ENCODE measurements at regions not wholly inside any gene's neighbourhood (a gene's known extent, or its start where the extent isn't known, plus 50 kb on each side); places are given as distances from the start of the nearest gene placed in this dataset.

- H3K4me3 ChIP-seq (replicated peaks in 1 of 3; ENCODE audit: insufficient read depth in 1 of 3, low read depth in 1 of 3, low read length in 3 of 3) = no peak overlapping the region
- H3K4me2 ChIP-seq (ENCODE audit: insufficient read depth, low read length) = no peak overlapping the region
- H3K27me3 ChIP-seq (ENCODE audit: control insufficient read depth in 2 of 2, insufficient read depth in 2 of 2, low read length in 2 of 2) = no peaks in the 10 kb centered on the region
- dilution Hi-C loops (cut with MboI; ENCODE audit: extremely low pct_ligation_motif_present, low sequenced_read_pairs) = no loop called here
- CTCF ChIA-PET = no interaction called here
- no TSS peak for BruUV-seq (replicated peaks)
- no peak for DNase-seq (ENCODE audit: low read depth, low spot score)
- H3K9me1 ChIP-seq (replicated peaks; ENCODE audit: control insufficient read depth, extremely low read depth, insufficient read depth, low read length) = no peaks in the 10 kb centered on the region
- H2AFZ ChIP-seq (ENCODE audit: low read depth, low read length) = no peak overlapping the region
- H3K27ac ChIP-seq (ENCODE audit: insufficient read depth, low read depth, low read length) = no peak overlapping the region
- POLR2A ChIA-PET = no interaction called here
- intact Hi-C loops (cut with micrococcal nuclease) = no loop called here
- no peak for TF ChIP-seq MYC (IDR thresholded peaks at IDR 0.05; ENCODE audit: low read depth, low read length)
- TF ChIP-seq FOS (IDR thresholded peaks at IDR 0.05; ENCODE audit: borderline replicate concordance, insufficient read depth, low read length) = no peak
- TF ChIP-seq CTCF (IDR thresholded peaks at IDR 0.05; ENCODE audit: extremely low read depth in 1 of 2, insufficient read depth in 1 of 2, low read depth in 1 of 2, low read length in 2 of 2) = no peak
- no peak for TF ChIP-seq JUN (IDR thresholded peaks at IDR 0.05; ENCODE audit: borderline replicate concordance, insufficient read depth, insufficient read length, low read depth)
- no peak for TF ChIP-seq POLR2A (IDR thresholded peaks at IDR 0.05; ENCODE audit: low read depth, low read length)
- no peak for TF ChIP-seq POLR2AphosphoS5 (IDR thresholded peaks at IDR 0.05; ENCODE audit: insufficient read depth, low read depth, low read length)
- no peak for TF ChIP-seq GATA2 (IDR thresholded peaks at IDR 0.05; ENCODE audit: insufficient read depth, insufficient read length, low read depth, low read length)
- no peaks in the 10 kb centered on the region for H4K20me1 ChIP-seq (replicated peaks; ENCODE audit: control insufficient read depth, extremely low read depth, insufficient read depth, low read length)
- peaks cover 6% of the 10 kb centered on the region for H3K9me3 ChIP-seq (replicated peaks; ENCODE audit: control insufficient read depth, insufficient read depth, low read length)
- H3K4me1 ChIP-seq (ENCODE audit: control insufficient read depth, extremely low read depth, insufficient read depth, low read length) = no peaks in the 10 kb centered on the region
- no peaks in the 10 kb centered on the region for H3K79me2 ChIP-seq (ENCODE audit: control insufficient read depth, insufficient read depth, low read length)
- H3K36me3 ChIP-seq (ENCODE audit: control insufficient read depth in 2 of 2, extremely low read depth in 1 of 2, insufficient read depth in 2 of 2, low read length in 2 of 2) = no peaks in the 10 kb centered on the region
- no peak overlapping the region for H3K9ac ChIP-seq (replicated peaks; ENCODE audit: extremely low read depth, insufficient read depth, low read length)
- FAIRE-seq = no peak
Observed at GRCh38 chr16:13569986-13570385, 350.0 kb upstream of the ERCC4 start.

- H3K4me3 ChIP-seq (replicated peaks in 1 of 3; ENCODE audit: insufficient read depth in 1 of 3, low read depth in 1 of 3, low read length in 3 of 3) = no peak overlapping the region
- FAIRE-seq (no peak), DNase-seq (ENCODE audit: low read depth, low spot score) (no peak)
- H3K36me3 ChIP-seq (ENCODE audit: control insufficient read depth in 2 of 2, extremely low read depth in 1 of 2, insufficient read depth in 2 of 2, low read length in 2 of 2) = no peaks in the 10 kb centered on the region
- H2AFZ ChIP-seq (ENCODE audit: low read depth, low read length) = no peak overlapping the region
- H3K9me1 ChIP-seq (replicated peaks; ENCODE audit: control insufficient read depth, extremely low read depth, insufficient read depth, low read length) = no peaks in the 10 kb centered on the region
- CTCF ChIA-PET = no interaction called here
- no peak overlapping the region for H3K4me2 ChIP-seq (ENCODE audit: insufficient read depth, low read length)
- H3K27ac ChIP-seq (ENCODE audit: insufficient read depth, low read depth, low read length) = no peak overlapping the region
- TF ChIP-seq EZH2 (IDR thresholded peaks at IDR 0.05; ENCODE audit: borderline replicate concordance, low read depth, low read length, severe bottlenecking) = no peak
- no peak for TF ChIP-seq MAX (IDR thresholded peaks at IDR 0.05; ENCODE audit: insufficient read depth, insufficient read length)
- TF ChIP-seq MYC (IDR thresholded peaks at IDR 0.05; ENCODE audit: low read depth, low read length) = no peak
- TF ChIP-seq POLR2AphosphoS5 (IDR thresholded peaks at IDR 0.05; ENCODE audit: insufficient read depth, low read depth, low read length) = no peak
- no peak for TF ChIP-seq GATA2 (IDR thresholded peaks at IDR 0.05; ENCODE audit: insufficient read depth, insufficient read length, low read depth, low read length)
- TF ChIP-seq CTCF (IDR thresholded peaks at IDR 0.05; ENCODE audit: extremely low read depth in 1 of 2, insufficient read depth in 1 of 2, low read depth in 1 of 2, low read length in 2 of 2) = no peak
- no peak for TF ChIP-seq JUN (IDR thresholded peaks at IDR 0.05; ENCODE audit: borderline replicate concordance, insufficient read depth, insufficient read length, low read depth)
- no peak for TF ChIP-seq FOS (IDR thresholded peaks at IDR 0.05; ENCODE audit: borderline replicate concordance, insufficient read depth, low read length)
- TF ChIP-seq POLR2A (IDR thresholded peaks at IDR 0.05; ENCODE audit: low read depth, low read length) = no peak
- no TSS peak for BruUV-seq (replicated peaks)
- dilution Hi-C loops (cut with MboI; ENCODE audit: extremely low pct_ligation_motif_present, low sequenced_read_pairs) (no loop called here), intact Hi-C loops (cut with micrococcal nuclease) (no loop called here)
- H4K20me1 ChIP-seq (replicated peaks; ENCODE audit: control insufficient read depth, extremely low read depth, insufficient read depth, low read length) = no peaks in the 10 kb centered on the region
- H3K9ac ChIP-seq (replicated peaks; ENCODE audit: extremely low read depth, insufficient read depth, low read length) = no peak overlapping the region
- no peaks in the 10 kb centered on the region for H3K27me3 ChIP-seq (ENCODE audit: control insufficient read depth in 2 of 2, insufficient read depth in 2 of 2, low read length in 2 of 2)
- peaks cover 6% of the 10 kb centered on the region for H3K9me3 ChIP-seq (replicated peaks; ENCODE audit: control insufficient read depth, insufficient read depth, low read length)
- POLR2A ChIA-PET = no interaction called here
- no peaks in the 10 kb centered on the region for H3K4me1 ChIP-seq (ENCODE audit: control insufficient read depth, extremely low read depth, insufficient read depth, low read length)
- H3K79me2 ChIP-seq (ENCODE audit: control insufficient read depth, insufficient read depth, low read length) = no peaks in the 10 kb centered on the region
Observed at GRCh38 chr16:13571036-13571435, 348.9 kb upstream of the ERCC4 start.

Data from endothelial cell of umbilical vein (primary cell).